SH-SY5Y (cell line): ENCODE measurements at regions not wholly inside any gene's neighbourhood (a gene's known extent, or its start where the extent isn't known, plus 50 kb on each side); places are given as distances from the start of the nearest gene placed in this dataset.

Experiments used
- GATA2 ChIP-seq: IDR thresholded peaks from 2 replicates; pipeline ENCODE4 v1.6.1; 2011; ENCODE audit warnings: mild to moderate bottlenecking, low read depth, low read length
- GATA3 ChIP-seq: IDR thresholded peaks from 2 replicates; pipeline ENCODE4 v1.6.1; 2011; ENCODE audit warnings: low read depth, mild to moderate bottlenecking, low read length, moderate library complexity

DNA sequence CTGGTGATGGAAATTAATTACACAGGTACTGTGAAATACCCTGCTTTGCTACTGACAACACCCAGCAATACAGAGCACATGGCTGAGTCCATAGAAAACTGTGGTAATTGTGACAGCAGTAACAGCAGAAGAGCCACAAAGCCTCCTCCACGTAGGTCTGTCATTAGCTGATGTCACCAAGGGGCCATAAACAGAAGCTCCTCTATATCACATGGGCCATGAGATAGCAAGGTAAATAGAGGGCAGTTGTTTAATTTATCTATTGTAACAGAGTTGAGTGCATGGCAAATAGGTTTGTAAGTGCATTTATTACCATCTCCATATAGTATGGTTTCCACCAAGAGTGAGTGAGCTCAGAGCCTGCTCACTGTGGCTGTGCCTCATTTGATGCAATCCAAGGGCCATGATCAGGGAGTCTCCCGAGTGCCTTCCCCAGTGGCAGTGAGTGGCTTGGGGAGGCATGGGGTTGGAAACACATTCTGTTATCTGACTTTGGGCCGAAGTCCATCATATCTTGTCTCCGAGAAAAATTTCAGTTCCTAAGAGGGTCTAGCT is 281.2 kb downstream of the SKAP2 start:
- TF ChIP-seq GATA2, result no peak
- no peak for TF ChIP-seq GATA3
